ENCODE measurements at regions not wholly inside any gene's neighbourhood (a gene's known extent, or its start where the extent isn't known, plus 50 kb on each side); places are given as distances from the start of the nearest gene placed in this dataset.

DNA sequence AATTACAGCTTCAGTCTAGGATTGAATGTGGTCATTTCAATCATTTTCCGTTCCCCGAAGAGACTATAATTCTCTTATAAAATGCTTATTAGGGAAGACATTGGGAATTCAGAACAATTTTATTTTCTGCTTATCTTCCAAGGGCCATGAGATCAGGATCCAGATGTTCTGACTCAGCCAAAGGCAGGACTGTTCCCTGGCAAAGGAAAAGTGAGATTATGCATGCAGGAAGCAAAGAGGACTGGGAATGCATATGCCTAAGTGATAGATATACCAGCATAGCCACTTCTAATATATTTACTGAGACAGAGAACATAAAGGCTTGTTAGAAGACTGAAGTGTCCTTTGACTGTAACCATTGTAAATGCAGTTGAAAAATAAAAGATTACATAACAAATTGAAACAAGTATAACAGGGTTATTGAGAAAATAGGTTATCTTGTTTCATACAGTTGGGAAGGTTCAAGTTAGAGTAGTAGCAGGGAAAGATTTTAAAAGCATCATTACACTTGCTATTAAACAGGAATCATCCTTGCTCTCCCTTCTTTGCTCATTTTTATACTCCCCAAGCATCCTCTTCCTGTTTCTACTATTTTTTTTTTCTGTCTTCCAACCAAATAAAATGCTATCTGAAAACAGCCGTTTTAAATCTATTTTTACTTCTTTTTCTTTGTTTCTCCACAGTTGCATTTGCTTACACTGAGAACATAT lies 439.6 kb upstream of the ADAMTS5 start:
- Histone ChIP-seq H3K27ac (peak overlapping the region in 7 of 10 donors; percentile 7 to 63 (median 25)), H3K27me3 (no peaks in the 10 kb centered on the region), H3K4me3 (no peak overlapping the region), H3K4me1 (peaks cover 0 to 39% (median 15%) of the 10 kb centered on the region in 9 donors), H3K36me3 (no peaks in the 10 kb centered on the region), H3K9me3 (no peaks in the 10 kb centered on the region)
- intact Hi-C loops (cut with DNase I), result no loop called here
- DNase-seq, result no peak
- WGBS, 2 donors, result 43 to 49% methylated on average over 3 of the region's 3 CpGs
- no peak for TF ChIP-seq CTCF (IDR thresholded peaks at IDR 0.05)
- peak in 7 of 8 donors; percentile 47 to 89 (median 71) for ATAC-seq

DNA sequence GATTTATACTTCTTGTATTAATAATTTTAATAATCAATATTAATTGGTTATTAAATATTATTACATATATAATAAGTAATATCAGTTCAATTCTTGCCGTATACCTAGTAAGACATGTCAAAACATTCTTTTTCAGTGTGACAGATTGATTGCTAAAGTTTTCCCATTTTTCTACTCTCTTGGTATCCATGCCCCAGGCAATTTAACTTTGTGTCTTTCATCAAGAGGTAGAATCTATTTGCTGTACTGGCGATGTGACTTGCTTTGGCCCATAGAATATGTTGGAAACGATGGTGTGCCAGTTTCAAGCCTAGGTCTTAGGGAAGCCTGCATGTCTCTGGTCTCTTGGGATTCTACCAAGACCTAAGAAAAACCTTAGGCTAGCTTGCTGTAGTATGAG lies 436.1 kb upstream of the ADAMTS5 start:
- WGBS, 2 donors, result 93 to 95% methylated on average over 3 of the region's 3 CpGs
- DNase-seq, result no peak
- intact Hi-C loops (cut with DNase I), result no loop called here

GRCh38 chr21:27400045-27400444 lies 433.2 kb upstream of the ADAMTS5 start:
- intact Hi-C loops (cut with DNase I), result no loop called here
- no peak for DNase-seq

More for the DNA sequence above, 436.1 kb upstream of the ADAMTS5 start:
- TF ChIP-seq CTCF (IDR thresholded peaks at IDR 0.05), result no peak
- Histone ChIP-seq H3K36me3 (no peaks in the 10 kb centered on the region), H3K4me1 (peaks cover 0 to 36% (median 15%) of the 10 kb centered on the region in 9 donors), H3K4me3 (no peak overlapping the region), H3K27ac (no peak overlapping the region), H3K27me3 (no peaks in the 10 kb centered on the region), H3K9me3 (no peaks in the 10 kb centered on the region)
- ATAC-seq, result no peak

DNA sequence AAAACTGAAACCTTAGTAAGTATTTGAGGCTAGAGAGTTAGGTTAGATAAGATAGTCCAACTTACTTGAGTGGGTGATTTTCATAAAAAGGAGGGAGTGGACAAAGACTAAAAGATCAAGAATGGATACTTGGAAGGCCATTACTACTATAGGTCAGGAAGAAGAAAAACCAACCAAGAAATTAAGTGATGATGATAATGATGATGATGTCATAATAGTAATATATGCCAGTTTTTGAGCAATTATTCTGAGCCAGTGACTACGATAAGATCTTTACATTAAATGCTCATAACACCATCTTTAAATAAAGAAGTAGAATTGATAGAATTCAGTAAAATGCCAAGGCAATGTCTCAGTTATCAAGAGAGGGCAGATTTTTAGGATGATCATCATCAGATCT lies 430.7 kb upstream of the ADAMTS5 start:
- no peak for TF ChIP-seq CTCF (IDR thresholded peaks at IDR 0.05)
- Histone ChIP-seq H3K27me3 (no peaks in the 10 kb centered on the region), H3K4me1 (peaks cover 0 to 7% (median 0%) of the 10 kb centered on the region in 9 donors), H3K9me3 (no peaks in the 10 kb centered on the region), H3K27ac (no peak overlapping the region), H3K36me3 (no peaks in the 10 kb centered on the region), H3K4me3 (no peak overlapping the region)
- WGBS, 2 donors, result 91 to 98% methylated on average over 1 of the region's 1 CpG
- ATAC-seq (no peak), DNase-seq (no peak)
- intact Hi-C loops (cut with DNase I), result no loop called here

More at GRCh38 chr21:27400045-27400444, 433.2 kb upstream of the ADAMTS5 start:
- no peaks in the 10 kb centered on the region for H3K27me3 ChIP-seq
- H3K4me1 ChIP-seq, result peaks cover 0 to 7% (median 0%) of the 10 kb centered on the region in 9 donors
- H3K36me3 ChIP-seq, result no peaks in the 10 kb centered on the region
- 33 to 39% methylated on average over 4 of the region's 4 CpGs for WGBS, 2 donors
- no peak for TF ChIP-seq CTCF (IDR thresholded peaks at IDR 0.05)
- no peak overlapping the region for H3K4me3 ChIP-seq
- H3K27ac ChIP-seq, result no peak overlapping the region
- no peaks in the 10 kb centered on the region for H3K9me3 ChIP-seq
- no peak for ATAC-seq

Measured in heart right ventricle (tissue), 16 donors.